ENCODE measurements at regions not wholly inside any gene's neighbourhood (a gene's known extent, or its start where the extent isn't known, plus 50 kb on each side); places are given as distances from the start of the nearest gene placed in this dataset.

DNA sequence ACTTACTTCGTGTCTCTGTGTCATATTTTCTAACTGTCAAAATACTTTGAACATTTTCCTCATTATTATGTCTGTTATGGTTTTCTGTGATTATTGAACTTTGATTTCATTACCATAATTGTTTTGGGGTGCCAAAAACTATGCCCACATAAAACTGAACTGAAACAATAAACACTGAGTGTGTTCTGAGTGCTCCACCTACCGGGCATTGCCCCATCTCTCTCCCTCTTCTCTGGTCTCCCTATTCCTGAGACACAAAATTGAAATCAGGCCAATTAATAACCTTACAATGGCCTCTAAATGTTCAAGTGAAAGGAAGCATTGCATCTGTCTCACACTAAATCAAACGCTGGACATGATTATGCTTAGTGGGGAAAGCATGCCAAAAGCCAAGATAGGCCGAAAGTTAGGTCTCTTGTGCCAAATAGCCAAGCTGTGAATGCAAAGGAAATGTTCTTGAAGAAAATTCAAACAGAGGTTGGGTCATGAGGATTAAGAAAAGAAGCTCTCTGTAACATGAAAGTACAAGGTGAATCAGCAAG lies 972.3 kb downstream of the PCDH7 start:
- CTCF ChIA-PET = no interaction called here
- no peak for DNase-seq (ENCODE audit: extremely low spot score)
- TF ChIP-seq, protein P1, sequence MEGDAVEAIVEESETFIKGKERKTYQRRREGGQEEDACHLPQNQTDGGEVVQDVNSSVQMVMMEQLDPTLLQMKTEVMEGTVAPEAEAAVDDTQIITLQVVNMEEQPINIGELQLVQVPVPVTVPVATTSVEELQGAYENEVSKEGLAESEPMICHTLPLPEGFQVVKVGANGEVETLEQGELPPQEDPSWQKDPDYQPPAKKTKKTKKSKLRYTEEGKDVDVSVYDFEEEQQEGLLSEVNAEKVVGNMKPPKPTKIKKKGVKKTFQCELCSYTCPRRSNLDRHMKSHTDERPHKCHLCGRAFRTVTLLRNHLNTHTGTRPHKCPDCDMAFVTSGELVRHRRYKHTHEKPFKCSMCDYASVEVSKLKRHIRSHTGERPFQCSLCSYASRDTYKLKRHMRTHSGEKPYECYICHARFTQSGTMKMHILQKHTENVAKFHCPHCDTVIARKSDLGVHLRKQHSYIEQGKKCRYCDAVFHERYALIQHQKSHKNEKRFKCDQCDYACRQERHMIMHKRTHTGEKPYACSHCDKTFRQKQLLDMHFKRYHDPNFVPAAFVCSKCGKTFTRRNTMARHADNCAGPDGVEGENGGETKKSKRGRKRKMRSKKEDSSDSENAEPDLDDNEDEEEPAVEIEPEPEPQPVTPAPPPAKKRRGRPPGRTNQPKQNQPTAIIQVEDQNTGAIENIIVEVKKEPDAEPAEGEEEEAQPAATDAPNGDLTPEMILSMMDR (IDR thresholded peaks at IDR 0.05; ENCODE audit: control extremely low read depth, extremely low read depth, low read depth, missing control alignments) = no peak
- POLR2A ChIA-PET = no interaction called here

DNA sequence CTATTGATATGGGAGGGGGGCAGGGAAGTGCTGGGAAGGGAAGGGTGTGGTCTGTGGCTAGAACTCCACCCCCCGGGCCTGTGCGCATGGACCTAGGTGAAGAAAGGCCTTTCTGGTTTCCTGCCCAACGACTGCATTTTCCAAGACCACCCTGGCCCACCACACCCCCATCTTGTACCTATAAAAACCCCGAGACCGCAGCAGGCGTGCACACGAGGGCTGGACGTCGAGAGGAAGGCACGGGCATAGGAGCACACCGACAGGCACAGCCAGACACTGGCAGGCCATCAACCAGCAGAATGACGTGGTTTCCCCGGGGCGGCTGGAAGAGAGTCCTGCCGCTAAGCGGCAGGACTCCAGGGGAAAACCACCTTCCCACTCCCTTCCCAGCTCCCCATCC lies 981.1 kb downstream of the PCDH7 start:
- TF ChIP-seq, protein P1 (IDR thresholded peaks at IDR 0.05; ENCODE audit: control extremely low read depth, extremely low read depth, low read depth, missing control alignments) = no peak
- DNase-seq (ENCODE audit: extremely low spot score) = no peak
- ChIA-PET POLR2A (no interaction called here), CTCF (interaction anchor here (1.1 kb wide), 1 partner anchor 11 kb away, joined by 3 read pairs; no protein-coding TSS in a partner anchor)

DNA sequence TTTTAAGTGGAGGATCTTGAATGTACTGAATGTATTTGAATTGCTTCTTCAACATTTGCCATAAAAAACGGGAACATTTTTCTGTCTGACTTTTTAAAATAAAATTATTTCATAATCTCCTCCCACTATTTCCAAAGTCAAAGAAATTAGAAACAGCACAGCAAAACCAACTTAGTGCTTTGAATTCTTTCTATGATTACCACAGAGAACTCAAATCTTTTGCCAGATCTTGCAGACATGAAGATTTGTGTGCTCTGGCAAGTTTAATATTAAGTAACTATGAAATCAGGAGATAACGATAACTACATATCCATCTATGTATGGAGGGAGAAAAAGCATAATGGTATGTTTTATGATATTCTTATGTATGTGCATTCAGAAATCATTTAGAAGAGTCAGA lies 982.2 kb downstream of the PCDH7 start:
- ChIA-PET POLR2A (no interaction called here), CTCF (interaction anchor here (1.0 kb wide), 1 partner anchor 27 kb away, joined by 3 read pairs; no protein-coding TSS in a partner anchor)
- TF ChIP-seq, protein P1 (IDR thresholded peaks at IDR 0.05; ENCODE audit: control extremely low read depth, extremely low read depth, low read depth, missing control alignments) = no peak

DNA sequence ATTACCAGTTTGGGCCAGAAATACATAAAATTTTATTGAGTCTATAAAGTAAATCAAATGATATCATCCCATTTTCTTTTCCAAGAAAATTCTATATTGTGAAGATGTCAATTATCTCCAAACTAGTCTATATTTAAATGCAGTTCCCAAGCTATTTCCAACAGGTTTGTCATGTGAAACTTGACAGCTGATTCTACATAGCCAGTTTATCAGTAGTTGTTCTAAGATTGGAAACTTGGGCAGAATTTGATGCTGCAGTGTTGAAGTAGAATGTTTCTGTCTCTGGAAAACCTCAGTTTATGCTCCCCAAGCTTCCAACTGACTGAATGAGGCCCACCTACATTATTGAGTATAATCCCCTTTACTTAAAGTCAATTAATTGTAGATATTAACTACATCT lies 994.1 kb downstream of the PCDH7 start:
- TF ChIP-seq, protein P1 (IDR thresholded peaks at IDR 0.05; ENCODE audit: control extremely low read depth, extremely low read depth, low read depth, missing control alignments) = no peak
- CTCF ChIA-PET = no interaction called here
- no peak for DNase-seq (ENCODE audit: extremely low spot score)
- POLR2A ChIA-PET = no interaction called here

More for the DNA sequence above, 982.2 kb downstream of the PCDH7 start:
- no peak for DNase-seq (ENCODE audit: extremely low spot score)

DNA sequence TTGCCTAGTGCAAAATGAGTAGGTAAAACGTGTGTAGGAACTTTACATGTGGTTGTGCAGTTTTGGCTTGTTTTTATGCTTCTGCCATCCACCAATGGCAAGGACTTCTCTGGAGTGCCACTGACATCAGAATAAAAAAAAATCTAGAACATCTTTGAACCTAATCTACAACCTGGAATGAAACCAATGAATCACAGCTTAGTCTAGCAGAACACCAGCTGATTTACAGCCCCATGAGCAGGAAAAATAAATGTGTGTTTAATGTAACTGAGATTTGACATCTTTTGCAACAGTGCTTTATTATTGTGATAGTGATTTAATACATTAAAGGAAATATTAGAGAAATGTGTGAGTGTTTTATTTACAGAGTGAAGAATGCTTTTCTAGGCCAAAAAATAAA lies 995.1 kb downstream of the PCDH7 start:
- POLR2A ChIA-PET = no interaction called here
- TF ChIP-seq, protein P1 (IDR thresholded peaks at IDR 0.05; ENCODE audit: control extremely low read depth, extremely low read depth, low read depth, missing control alignments) = no peak
- CTCF ChIA-PET = no interaction called here
- no peak for DNase-seq (ENCODE audit: extremely low spot score)

DNA sequence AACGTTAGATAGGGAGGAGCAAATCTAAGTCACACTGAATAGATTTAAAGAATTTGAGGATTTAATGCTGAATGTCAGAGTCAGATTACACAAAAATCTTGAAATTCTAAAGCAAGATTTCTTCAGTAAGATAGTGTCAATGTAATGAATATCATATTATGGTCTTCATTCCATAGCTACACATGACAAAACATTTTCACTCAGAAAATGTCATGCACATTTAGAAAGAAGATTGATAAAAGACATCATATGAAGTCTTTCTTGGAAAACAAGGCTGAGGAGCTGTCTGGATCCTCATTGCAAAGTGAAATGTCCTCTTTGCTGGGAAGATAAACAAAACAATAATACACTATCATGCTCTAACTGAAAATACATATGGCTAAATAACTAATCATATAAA lies 1006.9 kb downstream of the PCDH7 start:
- ChIA-PET POLR2A (no interaction called here), CTCF (interaction anchor here (0.6 kb wide), 1 partner anchor 1266 kb away, joined by 3 read pairs; no protein-coding TSS in a partner anchor)

More for the DNA sequence above, 1006.9 kb downstream of the PCDH7 start:
- TF ChIP-seq, protein P1 (IDR thresholded peaks at IDR 0.05; ENCODE audit: control extremely low read depth, extremely low read depth, low read depth, missing control alignments) = no peak
- no peak for DNase-seq (ENCODE audit: extremely low spot score)
